Neural cell (in vitro differentiated cells): ENCODE measurements at regions not wholly inside any gene's neighbourhood (a gene's known extent, or its start where the extent isn't known, plus 50 kb on each side); places are given as distances from the start of the nearest gene placed in this dataset.

Source experiments
- H2AFZ ChIP-seq: fragments of 200-600, 300-800 bp; sonication (generic), shearing (Covaris generic); 2 replicates; pipeline ENCODE4 v1.6.0; 2014; ENCODE audit warnings: low read depth, mild to moderate bottlenecking, antibody characterized with exemption, low read length, moderate library complexity
- H3F3A ChIP-seq: fragments of 200-600 bp; shearing (Covaris generic); 2 replicates; pipeline ENCODE4 v1.6.1; 2016; ENCODE audit warnings: mild to moderate bottlenecking, moderate library complexity, mixed read lengths, antibody characterized with exemption, low read length; ENCODE audit not compliant: insufficient read depth, poor library complexity, severe bottlenecking
- H3K27ac ChIP-seq: fragments of 200-600, 300-800 bp; sonication (generic), shearing (Covaris generic); 2 replicates; pipeline ENCODE4 v1.5.1; 2014; ENCODE audit warnings: mild to moderate bottlenecking, low read length, moderate library complexity
- H3K27me3 ChIP-seq: fragments of 300-800, 200-600 bp; sonication (generic), shearing (Covaris generic); 2 replicates; pipeline ENCODE4 v1.6.0; 2014; ENCODE audit warnings: mild to moderate bottlenecking, low read depth, low read length, moderate library complexity; ENCODE audit not compliant: insufficient read depth
- H3K36me3 ChIP-seq: fragments of 300-800, 200-600 bp; sonication (generic), shearing (Covaris generic); 2 replicates; pipeline ENCODE4 v1.5.1; 2014; ENCODE audit warnings: mild to moderate bottlenecking, antibody characterized with exemption, low read length, moderate library complexity; ENCODE audit not compliant: insufficient read depth
- H3K4me2 ChIP-seq: fragments of 300-800, 200-600 bp; sonication (generic), shearing (Covaris generic); 2 replicates; pipeline ENCODE4 v1.6.0; 2014; ENCODE audit warnings: mild to moderate bottlenecking, low read length
- H3K4me3 ChIP-seq: fragments of 300-800, 200-600 bp; sonication (generic), shearing (Covaris generic); 2 replicates; pipeline ENCODE4 v1.5.1; 2014; ENCODE audit warnings: mild to moderate bottlenecking, low read length, moderate library complexity
- H3K79me2 ChIP-seq: fragments of 200-600 bp; shearing (Covaris generic); replicated peaks from 2 replicates; pipeline ENCODE4 v1.6.0; 2014; ENCODE audit warnings: mild to moderate bottlenecking, low read length, moderate library complexity; ENCODE audit not compliant: insufficient read depth
- H3K9ac ChIP-seq: fragments of 300-800, 200-600 bp; sonication (generic), shearing (Covaris generic); 2 replicates; pipeline ENCODE4 v1.6.1; 2016; ENCODE audit warnings: mild to moderate bottlenecking, low read length, mixed read lengths
- H3K9me2 ChIP-seq: fragments of 200-600 bp; shearing (Covaris generic); 2 replicates; pipeline ENCODE4 v1.6.1; 2016; ENCODE audit warnings: mild to moderate bottlenecking, low read length, mixed read lengths; ENCODE audit not compliant: insufficient read depth
- H3K9me3 ChIP-seq: fragments of 200-600, 300-800 bp; sonication (generic), shearing (Covaris generic); 2 replicates; pipeline ENCODE4 v1.6.1; 2016; ENCODE audit warnings: mild to moderate bottlenecking, mixed run types, low read length, moderate library complexity, mixed read lengths
- H4K20me1 ChIP-seq: fragments of 200-600 bp; shearing (Covaris generic); 2 replicates; pipeline ENCODE4 v1.6.1; 2016; ENCODE audit warnings: mild to moderate bottlenecking, mixed run types; ENCODE audit not compliant: insufficient read depth
- EP300 ChIP-seq: fragments of 450-650 bp; conservative IDR thresholded peaks from 2 replicates; pipeline ENCODE4 v1.6.1; 2014; ENCODE audit warnings: antibody characterized with exemption, mild to moderate bottlenecking, moderate library complexity; ENCODE audit not compliant: poor library complexity, severe bottlenecking
- EZH2 ChIP-seq: fragments of 200-600, 300-800 bp; shearing (Covaris generic), sonication (generic); IDR thresholded peaks from 2 replicates; pipeline ENCODE4 v1.6.1; 2014; ENCODE audit warnings: antibody characterized with exemption, low read length, borderline replicate concordance, mild to moderate bottlenecking; ENCODE audit not compliant: insufficient read depth, poor library complexity, severe bottlenecking
- MXI1 ChIP-seq: fragments of 450-650 bp; conservative IDR thresholded peaks from 2 replicates; pipeline ENCODE4 v1.6.1; 2014; ENCODE audit warnings: antibody characterized with exemption, mild to moderate bottlenecking; ENCODE audit not compliant: poor library complexity, severe bottlenecking
- POLR2AphosphoS5 ChIP-seq: IDR thresholded peaks from 2 replicates; pipeline ENCODE4 v1.6.1; 2012
- RAD21 ChIP-seq: fragments of 450-650 bp; conservative IDR thresholded peaks from 2 replicates; pipeline ENCODE4 v1.6.1; 2014; ENCODE audit warnings: antibody characterized with exemption, mild to moderate bottlenecking, moderate library complexity
- SMC3 ChIP-seq: fragments of 450-650 bp; conservative IDR thresholded peaks from 2 replicates; pipeline ENCODE4 v1.6.1; 2014; ENCODE audit warnings: antibody characterized with exemption, mild to moderate bottlenecking, moderate library complexity; ENCODE audit not compliant: poor library complexity
- TAF1 ChIP-seq: IDR thresholded peaks from 2 replicates; pipeline ENCODE4 v1.6.1; 2012; ENCODE audit warnings: low read depth
- TF ChIP-seq, protein P1 (sequence below): IDR thresholded peaks from 2 replicates; pipeline ENCODE4 v1.6.1; 2012; ENCODE audit warnings: borderline replicate concordance
- TF ChIP-seq, protein P2 (sequence below): fragments of 450-650 bp; IDR thresholded peaks from 2 replicates; pipeline ENCODE4 v1.5.1; 2014; ENCODE audit warnings: antibody characterized with exemption, mild to moderate bottlenecking, moderate library complexity; ENCODE audit not compliant: poor library complexity, severe bottlenecking

DNA sequence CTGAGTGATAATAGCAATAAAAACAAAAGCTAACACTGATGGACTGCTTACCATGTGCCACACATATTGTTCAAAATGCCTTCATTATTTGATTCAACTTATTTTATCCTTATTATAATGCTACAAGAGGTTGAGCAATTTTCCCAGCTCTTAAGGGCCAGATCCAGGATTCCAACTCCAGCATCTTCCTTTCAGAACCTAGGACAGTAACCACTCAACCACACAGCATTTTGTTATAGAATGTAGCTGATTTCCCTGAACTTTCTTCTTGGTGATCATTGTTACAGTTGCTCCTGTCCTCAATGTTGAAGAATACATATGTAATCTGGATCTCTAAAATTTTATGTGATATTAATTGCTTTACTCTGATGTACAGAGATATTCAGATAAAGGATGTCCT lies 341.7 kb downstream of the PIK3C3 start:
- Histone ChIP-seq H3K9me2 (no peaks in the 10 kb centered on the region), H3K79me2 (no peaks in the 10 kb centered on the region), H3K9ac (no peak overlapping the region), H3K4me2 (no peak overlapping the region), H3K4me3 (no peak overlapping the region), H2AFZ (no peak overlapping the region), H3F3A (no peaks in the 10 kb centered on the region), H3K36me3 (no peaks in the 10 kb centered on the region), H3K27me3 (no peaks in the 10 kb centered on the region), H4K20me1 (no peaks in the 10 kb centered on the region), H3K27ac (no peak overlapping the region), H3K9me3 (no peaks in the 10 kb centered on the region)
- TF ChIP-seq RAD21 = no peak
- no peak for TF ChIP-seq MXI1
- TF ChIP-seq EZH2 = no peak
- TF ChIP-seq TAF1 = no peak
- TF ChIP-seq, protein P1, sequence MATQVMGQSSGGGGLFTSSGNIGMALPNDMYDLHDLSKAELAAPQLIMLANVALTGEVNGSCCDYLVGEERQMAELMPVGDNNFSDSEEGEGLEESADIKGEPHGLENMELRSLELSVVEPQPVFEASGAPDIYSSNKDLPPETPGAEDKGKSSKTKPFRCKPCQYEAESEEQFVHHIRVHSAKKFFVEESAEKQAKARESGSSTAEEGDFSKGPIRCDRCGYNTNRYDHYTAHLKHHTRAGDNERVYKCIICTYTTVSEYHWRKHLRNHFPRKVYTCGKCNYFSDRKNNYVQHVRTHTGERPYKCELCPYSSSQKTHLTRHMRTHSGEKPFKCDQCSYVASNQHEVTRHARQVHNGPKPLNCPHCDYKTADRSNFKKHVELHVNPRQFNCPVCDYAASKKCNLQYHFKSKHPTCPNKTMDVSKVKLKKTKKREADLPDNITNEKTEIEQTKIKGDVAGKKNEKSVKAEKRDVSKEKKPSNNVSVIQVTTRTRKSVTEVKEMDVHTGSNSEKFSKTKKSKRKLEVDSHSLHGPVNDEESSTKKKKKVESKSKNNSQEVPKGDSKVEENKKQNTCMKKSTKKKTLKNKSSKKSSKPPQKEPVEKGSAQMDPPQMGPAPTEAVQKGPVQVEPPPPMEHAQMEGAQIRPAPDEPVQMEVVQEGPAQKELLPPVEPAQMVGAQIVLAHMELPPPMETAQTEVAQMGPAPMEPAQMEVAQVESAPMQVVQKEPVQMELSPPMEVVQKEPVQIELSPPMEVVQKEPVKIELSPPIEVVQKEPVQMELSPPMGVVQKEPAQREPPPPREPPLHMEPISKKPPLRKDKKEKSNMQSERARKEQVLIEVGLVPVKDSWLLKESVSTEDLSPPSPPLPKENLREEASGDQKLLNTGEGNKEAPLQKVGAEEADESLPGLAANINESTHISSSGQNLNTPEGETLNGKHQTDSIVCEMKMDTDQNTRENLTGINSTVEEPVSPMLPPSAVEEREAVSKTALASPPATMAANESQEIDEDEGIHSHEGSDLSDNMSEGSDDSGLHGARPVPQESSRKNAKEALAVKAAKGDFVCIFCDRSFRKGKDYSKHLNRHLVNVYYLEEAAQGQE = no peak
- TF ChIP-seq, protein P2, sequence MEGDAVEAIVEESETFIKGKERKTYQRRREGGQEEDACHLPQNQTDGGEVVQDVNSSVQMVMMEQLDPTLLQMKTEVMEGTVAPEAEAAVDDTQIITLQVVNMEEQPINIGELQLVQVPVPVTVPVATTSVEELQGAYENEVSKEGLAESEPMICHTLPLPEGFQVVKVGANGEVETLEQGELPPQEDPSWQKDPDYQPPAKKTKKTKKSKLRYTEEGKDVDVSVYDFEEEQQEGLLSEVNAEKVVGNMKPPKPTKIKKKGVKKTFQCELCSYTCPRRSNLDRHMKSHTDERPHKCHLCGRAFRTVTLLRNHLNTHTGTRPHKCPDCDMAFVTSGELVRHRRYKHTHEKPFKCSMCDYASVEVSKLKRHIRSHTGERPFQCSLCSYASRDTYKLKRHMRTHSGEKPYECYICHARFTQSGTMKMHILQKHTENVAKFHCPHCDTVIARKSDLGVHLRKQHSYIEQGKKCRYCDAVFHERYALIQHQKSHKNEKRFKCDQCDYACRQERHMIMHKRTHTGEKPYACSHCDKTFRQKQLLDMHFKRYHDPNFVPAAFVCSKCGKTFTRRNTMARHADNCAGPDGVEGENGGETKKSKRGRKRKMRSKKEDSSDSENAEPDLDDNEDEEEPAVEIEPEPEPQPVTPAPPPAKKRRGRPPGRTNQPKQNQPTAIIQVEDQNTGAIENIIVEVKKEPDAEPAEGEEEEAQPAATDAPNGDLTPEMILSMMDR = no peak
- no peak for TF ChIP-seq EP300
- no peak for TF ChIP-seq SMC3

DNA sequence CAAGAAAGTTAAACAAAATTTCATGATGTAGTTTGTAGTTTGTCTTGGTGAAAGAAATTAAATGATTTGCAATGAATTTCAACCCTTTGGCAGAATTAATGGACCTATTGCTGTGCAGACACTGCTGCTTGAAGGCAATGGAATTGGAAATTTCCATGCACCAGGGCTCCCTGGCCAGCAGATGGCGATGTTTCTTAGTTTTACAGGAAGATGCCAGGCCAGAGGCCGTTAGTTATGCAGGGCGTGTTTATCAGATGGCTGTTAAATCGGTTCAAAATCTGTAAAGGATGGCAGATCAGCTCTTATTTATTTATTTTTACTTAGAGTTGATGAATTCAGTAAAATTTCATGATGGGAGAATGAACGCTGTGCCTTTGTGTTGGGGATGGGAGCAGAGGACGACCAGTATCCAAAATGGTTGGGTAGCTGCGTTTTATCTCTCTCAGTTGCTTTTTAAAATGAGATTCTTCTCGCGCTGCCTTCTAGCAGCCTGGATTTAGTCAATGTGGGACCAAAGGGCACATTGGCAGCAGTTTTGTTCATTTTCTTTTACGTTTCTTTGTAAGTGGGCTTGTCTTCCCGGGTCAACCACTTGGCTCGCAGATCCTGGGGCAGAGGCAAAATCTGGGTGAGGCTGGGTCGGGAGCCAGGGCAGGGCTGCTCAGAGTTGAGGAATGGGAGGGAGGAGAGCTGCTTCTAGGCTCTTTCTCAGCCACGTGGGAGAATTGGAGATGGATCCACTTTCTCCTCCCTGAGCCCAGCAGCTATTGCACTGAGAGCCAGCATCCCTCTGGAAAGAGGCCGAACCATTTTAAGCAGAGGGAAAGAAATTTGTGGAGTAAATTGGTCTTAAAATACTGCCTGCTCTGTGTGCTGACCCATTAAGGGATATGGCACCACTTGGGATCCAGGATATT lies 344.0 kb downstream of the PIK3C3 start:
- Histone ChIP-seq H3K79me2 (no peaks in the 10 kb centered on the region), H3K9me3 (no peaks in the 10 kb centered on the region), H3K9me2 (no peaks in the 10 kb centered on the region), H3K27me3 (no peaks in the 10 kb centered on the region), H3K9ac (no peak overlapping the region), H3K4me3 (no peak overlapping the region), H3K27ac (no peak overlapping the region), H3F3A (no peaks in the 10 kb centered on the region), H3K4me2 (no peak overlapping the region), H2AFZ (no peak overlapping the region), H3K36me3 (no peaks in the 10 kb centered on the region), H4K20me1 (no peaks in the 10 kb centered on the region)
- no peak for TF ChIP-seq POLR2AphosphoS5
- peak; percentile 99 for TF ChIP-seq RAD21
- peak; percentile 98 for TF ChIP-seq SMC3
- TF ChIP-seq, protein P1 = no peak
- TF ChIP-seq MXI1 = no peak
- no peak for TF ChIP-seq EZH2
- no peak for TF ChIP-seq TAF1
- TF ChIP-seq, protein P2 = peak; percentile 95
- peak; percentile 24 for TF ChIP-seq EP300
